Muscle of leg (tissue), 3 donors: ENCODE measurements at regions not wholly inside any gene's neighbourhood (a gene's known extent, or its start where the extent isn't known, plus 50 kb on each side); places are given as distances from the start of the nearest gene placed in this dataset.

Source experiments
- DNase-seq: peaks from one replicate; pipeline ENCODE4 v3.0.0; 2013
- H3K27ac ChIP-seq: one replicate; pipeline ENCODE4 v1.5.1; 2013; ENCODE audit warnings: mild to moderate bottlenecking, low read length, control low read depth
- H3K27me3 ChIP-seq: one replicate; pipeline ENCODE4 v1.6.1; 2013; ENCODE audit warnings: low read length; ENCODE audit not compliant: control insufficient read depth, insufficient read depth
- H3K36me3 ChIP-seq: one replicate; pipeline ENCODE4 v1.6.1; 2013; ENCODE audit warnings: low read length; ENCODE audit not compliant: control insufficient read depth, insufficient read depth
- H3K4me1 ChIP-seq: one replicate; pipeline ENCODE4 v1.6.1; 2013; ENCODE audit warnings: low read length; ENCODE audit not compliant: control insufficient read depth, insufficient read depth
- H3K4me3 ChIP-seq: one replicate; pipeline ENCODE4 v1.5.1; 2013; ENCODE audit warnings: low read length, control low read depth
- H3K9me3 ChIP-seq: replicated peaks from 2 replicates; pipeline ENCODE4 v1.6.1; 2013; ENCODE audit warnings: low read depth, low read length; ENCODE audit not compliant: control insufficient read depth
- whole genome bisulfite sequencing: methylation state at CpG from one replicate; pipeline ENCODE4 v1.1.5; 2013; ENCODE audit warnings: missing lambda C conversion rate; ENCODE audit not compliant: insufficient coverage; 5-methylcytosine and 5-hydroxymethylcytosine counted together

DNA sequence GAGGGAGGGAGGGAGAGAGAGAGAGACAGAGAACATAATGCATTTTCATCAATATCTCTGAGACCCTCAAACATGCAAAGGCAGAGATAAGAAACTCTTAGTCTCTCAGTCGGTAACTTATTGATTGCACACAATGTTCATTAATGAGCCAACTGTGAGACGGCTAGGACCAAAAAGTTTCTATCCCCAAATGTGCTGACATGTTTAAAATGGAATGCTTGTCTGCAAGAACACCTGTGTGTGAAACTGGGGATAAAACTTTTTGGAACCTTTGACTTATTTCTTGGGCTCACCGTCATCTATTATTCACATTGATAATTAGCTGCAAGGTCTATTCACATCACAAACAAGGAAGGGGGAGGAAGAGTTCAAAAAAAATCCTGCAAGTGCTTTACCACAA is 477.9 kb downstream of the STIM2 start:
- Histone ChIP-seq H3K36me3 (no peaks in the 10 kb centered on the region), H3K4me1 (no peaks in the 10 kb centered on the region), H3K9me3 (no peaks in the 10 kb centered on the region), H3K4me3 (no peak overlapping the region), H3K27ac (no peak overlapping the region), H3K27me3 (no peaks in the 10 kb centered on the region)
- WGBS, result 25% methylated on average over 1 of the region's 3 CpGs
- no peak for DNase-seq

DNA sequence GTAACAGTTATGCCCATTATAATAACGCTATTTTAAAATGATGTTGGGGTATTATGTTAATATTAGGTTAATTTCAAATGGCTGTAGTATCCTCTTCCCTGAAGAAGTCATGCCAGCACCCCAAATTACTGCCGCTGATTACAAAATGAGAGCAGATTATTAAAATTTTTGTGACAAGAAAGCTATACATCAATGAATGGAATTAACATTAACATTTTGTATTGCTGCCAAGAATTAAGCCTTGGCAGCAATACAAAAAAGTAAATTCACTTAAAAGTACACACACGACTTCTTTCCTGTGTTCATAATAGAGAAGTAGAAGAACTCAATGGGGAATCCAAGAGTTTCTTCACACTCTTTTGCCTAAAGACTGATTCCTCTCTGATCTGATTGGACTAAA is 482.8 kb downstream of the STIM2 start:
- Histone ChIP-seq H3K27me3 (no peaks in the 10 kb centered on the region), H3K9me3 (no peaks in the 10 kb centered on the region), H3K36me3 (no peaks in the 10 kb centered on the region), H3K4me3 (no peak overlapping the region), H3K4me1 (no peaks in the 10 kb centered on the region), H3K27ac (no peak overlapping the region)
- no CpG with 5 or more reads among the region's 3 CpGs for WGBS
- no peak for DNase-seq

DNA sequence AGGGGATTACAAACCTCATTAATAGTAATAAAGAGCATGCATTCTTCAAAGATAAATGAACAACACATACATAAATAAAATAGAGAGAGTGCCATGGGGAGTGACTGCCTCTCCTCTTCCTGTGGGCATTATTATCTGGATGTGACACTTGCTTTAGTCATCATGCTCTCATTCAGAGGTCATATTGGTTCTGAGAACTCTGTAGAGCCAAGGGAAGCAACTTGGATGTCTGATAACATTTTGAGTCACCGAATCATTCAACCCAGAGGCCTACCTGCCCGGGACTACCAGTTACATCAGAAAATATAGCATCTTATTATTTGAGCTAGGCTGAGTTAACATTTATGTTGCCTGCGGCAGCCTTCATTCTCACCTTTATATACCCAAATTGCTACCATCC is 489.5 kb downstream of the STIM2 start:
- WGBS, result 83% methylated on average over 1 of the region's 3 CpGs
- Histone ChIP-seq H3K27me3 (no peaks in the 10 kb centered on the region), H3K27ac (no peak overlapping the region), H3K9me3 (no peaks in the 10 kb centered on the region), H3K4me3 (no peak overlapping the region), H3K36me3 (no peaks in the 10 kb centered on the region), H3K4me1 (no peaks in the 10 kb centered on the region)
- DNase-seq, result no peak

DNA sequence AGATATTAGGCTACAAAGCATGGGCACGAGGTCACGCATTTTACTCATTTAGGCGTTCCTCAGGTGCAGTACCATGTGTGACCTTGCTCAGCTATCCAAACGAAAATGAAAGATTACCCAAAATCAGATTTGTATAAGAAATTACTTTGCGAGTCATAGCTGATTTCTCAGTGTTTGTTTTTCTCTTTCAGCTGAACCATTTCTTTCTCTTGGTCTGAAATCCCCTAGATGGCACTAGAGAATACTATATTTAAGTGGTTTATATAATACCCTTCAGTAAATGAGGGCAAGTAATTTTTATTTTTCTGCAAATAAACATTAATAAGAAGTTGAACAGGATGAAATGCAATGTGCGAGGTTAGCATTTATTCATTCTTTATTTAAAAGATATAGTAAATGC is 496.6 kb downstream of the STIM2 start:
- peaks cover 10% of the 10 kb centered on the region for H3K4me1 ChIP-seq
- no CpG with 5 or more reads among the region's 6 CpGs for WGBS
- no peak overlapping the region for H3K4me3 ChIP-seq
- no peaks in the 10 kb centered on the region for H3K27me3 ChIP-seq
- H3K36me3 ChIP-seq, result no peaks in the 10 kb centered on the region
- no peaks in the 10 kb centered on the region for H3K9me3 ChIP-seq
- no peak overlapping the region for H3K27ac ChIP-seq
- DNase-seq, result peak; percentile 56

DNA sequence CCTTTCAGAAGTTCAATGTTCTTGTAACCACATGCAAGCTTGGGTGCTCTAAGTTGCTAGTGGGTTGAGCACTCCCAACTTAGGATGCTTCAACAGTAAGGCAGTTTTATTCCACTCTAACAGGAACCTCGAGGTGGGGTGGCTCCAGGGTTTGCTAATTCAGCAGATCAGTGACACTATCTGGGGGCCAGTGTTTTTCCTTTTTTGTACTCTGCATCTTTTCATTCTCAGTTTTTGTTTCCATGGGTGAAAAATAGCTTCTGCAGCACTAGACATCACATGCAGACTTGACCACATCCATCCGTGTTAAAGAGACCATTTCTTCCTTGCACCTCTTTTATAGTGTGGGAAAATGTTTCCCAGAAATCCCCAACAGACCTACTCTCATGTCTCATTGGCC is 497.6 kb downstream of the STIM2 start:
- H3K9me3 ChIP-seq, result no peaks in the 10 kb centered on the region
- no peak for DNase-seq
- no CpG with 5 or more reads among the region's 2 CpGs for WGBS
- H3K36me3 ChIP-seq, result no peaks in the 10 kb centered on the region
- H3K4me3 ChIP-seq, result no peak overlapping the region
- H3K27me3 ChIP-seq, result no peaks in the 10 kb centered on the region
- peaks cover 10% of the 10 kb centered on the region for H3K4me1 ChIP-seq
- H3K27ac ChIP-seq, result no peak overlapping the region

DNA sequence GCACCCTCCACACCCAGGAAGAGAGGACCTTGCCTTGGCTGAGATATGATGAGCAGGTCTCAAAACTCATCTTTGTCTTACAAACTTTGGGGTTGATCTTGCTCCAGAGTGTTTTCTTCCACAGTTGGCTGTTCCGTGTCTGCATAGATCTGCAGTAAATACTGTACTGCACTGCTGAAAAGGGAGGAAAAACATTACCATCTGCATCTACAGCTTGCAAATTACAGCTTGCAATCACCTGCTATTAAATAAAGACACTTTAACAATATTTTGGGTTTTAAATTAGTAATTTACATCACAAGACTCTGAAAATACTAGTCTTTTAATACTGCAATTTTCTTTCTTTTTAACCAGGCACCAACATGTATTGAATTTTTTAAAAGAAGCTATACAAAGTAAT is 499.5 kb downstream of the STIM2 start:
- no peaks in the 10 kb centered on the region for H3K9me3 ChIP-seq
- no peaks in the 10 kb centered on the region for H3K36me3 ChIP-seq
- no peak for DNase-seq
- no peaks in the 10 kb centered on the region for H3K27me3 ChIP-seq
- no peak overlapping the region for H3K27ac ChIP-seq
- H3K4me3 ChIP-seq, result no peak overlapping the region
- peaks cover 10% of the 10 kb centered on the region for H3K4me1 ChIP-seq
- no CpG with 5 or more reads among the region's 1 CpG for whole genome bisulfite sequencing

DNA sequence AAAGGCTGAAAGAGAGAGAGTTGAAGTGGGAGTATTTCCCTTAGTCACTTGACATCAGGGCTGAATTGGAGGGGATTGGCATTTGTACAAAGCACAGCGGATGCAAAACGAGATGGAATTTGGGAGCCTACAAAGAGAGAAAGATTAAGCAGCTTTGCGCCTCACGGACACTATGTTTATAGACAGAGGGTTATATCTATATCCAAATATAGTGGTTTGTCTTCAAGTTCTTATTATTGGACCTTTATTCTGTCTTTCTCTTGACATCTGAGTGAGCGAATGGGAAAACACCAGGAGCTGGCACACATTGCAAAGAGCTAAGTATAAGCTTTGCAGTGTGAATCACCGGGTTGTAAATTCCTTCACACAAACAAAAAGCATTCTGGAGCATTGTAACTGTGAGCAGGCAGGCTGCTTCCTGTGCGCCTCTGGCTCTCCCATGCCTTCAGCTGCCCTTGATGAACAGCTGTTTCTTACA is 500.2 kb downstream of the STIM2 start:
- WGBS, result 11% methylated on average over 2 of the region's 7 CpGs
- peaks cover 10% of the 10 kb centered on the region for H3K4me1 ChIP-seq
- peak; percentile 91 for DNase-seq
- no peaks in the 10 kb centered on the region for H3K9me3 ChIP-seq
- no peaks in the 10 kb centered on the region for H3K36me3 ChIP-seq
- H3K4me3 ChIP-seq, result no peak overlapping the region
- no peaks in the 10 kb centered on the region for H3K27me3 ChIP-seq
- H3K27ac ChIP-seq, result peak overlapping the region; percentile 69

DNA sequence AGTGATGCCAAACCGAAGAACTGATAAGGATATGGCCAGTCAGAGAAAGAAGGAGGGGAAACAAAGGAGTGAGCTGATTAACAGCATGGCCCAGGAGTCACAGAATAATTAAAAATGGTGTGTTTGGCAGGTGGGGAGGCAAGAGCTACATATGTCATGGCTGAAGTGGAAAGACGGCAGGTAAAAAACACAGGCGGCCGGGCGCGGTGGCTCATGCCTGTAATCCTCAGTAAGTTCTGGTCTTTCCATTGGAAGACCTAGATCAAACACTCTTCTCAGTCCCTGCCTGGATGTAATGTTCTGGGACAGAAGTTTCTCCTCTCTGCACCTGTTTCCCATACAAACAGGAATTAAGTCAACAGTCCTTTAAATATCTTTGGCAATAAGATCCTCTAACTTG is 503.9 kb downstream of the STIM2 start:
- Histone ChIP-seq H3K9me3 (no peaks in the 10 kb centered on the region), H3K4me3 (no peak overlapping the region), H3K36me3 (no peaks in the 10 kb centered on the region), H3K27ac (no peak overlapping the region), H3K4me1 (peaks cover 10% of the 10 kb centered on the region), H3K27me3 (no peaks in the 10 kb centered on the region)
- DNase-seq, result no peak
- 82% methylated on average over 1 of the region's 6 CpGs for WGBS

DNA sequence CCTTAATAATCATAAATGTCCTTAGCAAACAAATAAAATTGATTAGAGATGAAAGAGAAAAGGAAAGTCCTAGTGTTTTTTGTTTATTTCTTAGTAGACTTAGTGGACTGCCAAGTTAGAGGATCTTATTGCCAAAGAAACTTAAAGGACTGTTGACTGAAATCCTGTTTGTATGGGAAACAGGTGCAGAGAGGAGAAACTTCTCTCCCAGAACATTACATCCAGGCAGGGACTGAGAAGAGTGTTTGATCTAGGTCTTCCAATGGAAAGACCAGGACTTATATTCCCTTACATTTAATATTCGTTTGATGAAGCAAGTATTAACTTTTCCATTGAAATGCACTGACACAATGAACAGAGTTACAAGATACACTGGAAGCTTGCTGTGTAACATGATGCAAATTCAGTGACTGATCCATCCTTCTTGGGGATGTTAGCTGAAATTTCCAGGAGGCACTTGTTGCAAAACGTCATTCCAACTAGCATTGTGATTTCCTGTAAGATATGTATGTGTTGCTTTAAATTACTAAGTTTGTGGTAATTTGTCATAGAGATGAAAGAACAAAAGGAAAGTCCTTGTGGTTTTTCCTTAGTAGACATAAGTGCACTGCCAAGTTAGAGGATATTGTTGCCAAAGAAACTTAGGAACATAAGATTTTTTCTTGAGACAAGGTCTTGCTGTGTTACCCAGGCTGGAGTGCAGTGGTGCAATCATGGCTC is 505.6 kb downstream of the STIM2 start:
- Histone ChIP-seq H3K9me3 (no peaks in the 10 kb centered on the region), H3K4me1 (no peaks in the 10 kb centered on the region), H3K27ac (no peak overlapping the region), H3K4me3 (no peak overlapping the region), H3K36me3 (no peaks in the 10 kb centered on the region), H3K27me3 (no peaks in the 10 kb centered on the region)
- WGBS, result 33% methylated on average over 1 of the region's 2 CpGs
- DNase-seq, result peak; percentile 55

DNA sequence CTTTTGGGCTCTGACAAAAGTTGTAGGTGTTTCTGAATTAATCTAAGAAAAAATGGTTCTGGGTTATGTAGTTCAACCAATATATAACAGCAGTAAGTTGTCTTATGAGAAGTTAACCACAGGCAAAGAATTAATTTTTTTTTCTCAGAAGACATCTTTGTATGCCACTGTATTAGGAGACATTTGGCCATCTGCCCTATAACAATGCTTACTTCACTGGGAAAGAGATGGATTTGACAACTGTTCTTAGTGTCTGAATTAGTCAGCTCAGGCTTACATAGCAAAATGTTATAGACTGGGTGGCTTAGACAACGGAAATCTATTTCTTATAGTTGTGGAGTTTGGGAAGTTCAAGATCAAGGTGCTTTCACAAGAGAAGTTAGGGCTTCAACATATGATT is 508.1 kb downstream of the STIM2 start:
- 73% methylated on average over 1 of the region's 1 CpG for WGBS

DNA sequence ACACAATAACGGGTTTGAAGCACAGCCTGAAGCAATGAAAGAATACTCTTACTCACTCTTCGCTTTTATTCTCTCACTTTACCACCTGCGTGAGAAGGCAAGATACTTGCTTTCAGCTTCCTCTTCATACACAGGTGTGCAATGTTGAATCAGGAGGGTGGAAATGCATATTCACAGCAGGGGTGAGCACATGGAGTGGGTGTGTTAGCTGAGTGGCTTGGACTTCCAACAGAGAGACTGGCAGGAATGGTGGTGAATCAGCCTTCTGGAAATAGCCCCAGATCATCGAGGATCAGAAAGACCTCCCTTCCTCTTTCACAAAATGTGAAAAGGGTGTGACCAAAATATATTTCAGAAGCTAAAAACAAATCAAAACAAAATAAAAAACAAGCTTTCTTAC is 521.2 kb downstream of the STIM2 start:
- no peaks in the 10 kb centered on the region for H3K27me3 ChIP-seq
- DNase-seq, result no peak
- H3K27ac ChIP-seq, result no peak overlapping the region
- no peaks in the 10 kb centered on the region for H3K36me3 ChIP-seq
- WGBS, result no CpG with 5 or more reads among the region's 4 CpGs
- H3K4me1 ChIP-seq, result no peaks in the 10 kb centered on the region
- H3K9me3 ChIP-seq, result no peaks in the 10 kb centered on the region
- H3K4me3 ChIP-seq, result no peak overlapping the region

More for the DNA sequence above, 508.1 kb downstream of the STIM2 start:
- Histone ChIP-seq H3K4me3 (no peak overlapping the region), H3K9me3 (no peaks in the 10 kb centered on the region), H3K4me1 (no peaks in the 10 kb centered on the region), H3K27me3 (no peaks in the 10 kb centered on the region), H3K36me3 (no peaks in the 10 kb centered on the region), H3K27ac (no peak overlapping the region)
- DNase-seq, result no peak
